ENCODE measurements at regions not wholly inside any gene's neighbourhood (a gene's known extent, or its start where the extent isn't known, plus 50 kb on each side); places are given as distances from the start of the nearest gene placed in this dataset.

DNA sequence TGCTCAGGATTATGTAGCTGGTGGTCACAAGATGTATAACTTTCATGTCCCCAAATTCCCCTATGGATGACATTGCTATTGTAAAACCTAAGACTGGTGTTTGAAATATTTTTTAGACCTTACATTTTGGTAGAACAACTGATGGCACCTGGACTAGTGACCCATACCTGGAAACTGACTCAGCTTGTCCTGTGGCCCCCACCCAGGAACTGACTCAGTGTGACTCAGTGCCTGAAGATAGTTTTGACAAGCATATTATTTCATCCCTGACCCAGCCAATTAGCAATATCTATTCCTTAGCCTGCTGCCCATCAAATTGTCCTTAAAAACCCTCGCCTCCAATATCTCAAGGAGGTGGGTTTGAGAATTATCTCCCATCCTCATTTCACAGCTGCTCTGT, 90.9 kb upstream of the GRIK2 start:
- DNase-seq (ENCODE audit: low read depth, low spot score), result no peak
- Histone ChIP-seq H3K27me3 (ENCODE audit: insufficient read depth, insufficient read length) (no peaks in the 10 kb centered on the region), H3K36me3 (ENCODE audit: insufficient read depth, insufficient read length, low read length) (no peaks in the 10 kb centered on the region), H3K9ac (ENCODE audit: insufficient read length, low read depth) (no peak overlapping the region), H3K9me3 (ENCODE audit: insufficient read depth, low read length) (peaks cover 11% of the 10 kb centered on the region; the same call in 1 of the 2 replicates), H3K4me3 (ENCODE audit: insufficient read length, low read depth) (no peak overlapping the region), H3K4me1 (ENCODE audit: insufficient read depth, insufficient read length) (no peaks in the 10 kb centered on the region)
- TF ChIP-seq YY1 (IDR thresholded peaks at IDR 0.05; ENCODE audit: insufficient read depth, insufficient read length) (no peak), ZNF274 (IDR thresholded peaks at IDR 0.05; ENCODE audit: low read depth, low read length) (no peak)

DNA sequence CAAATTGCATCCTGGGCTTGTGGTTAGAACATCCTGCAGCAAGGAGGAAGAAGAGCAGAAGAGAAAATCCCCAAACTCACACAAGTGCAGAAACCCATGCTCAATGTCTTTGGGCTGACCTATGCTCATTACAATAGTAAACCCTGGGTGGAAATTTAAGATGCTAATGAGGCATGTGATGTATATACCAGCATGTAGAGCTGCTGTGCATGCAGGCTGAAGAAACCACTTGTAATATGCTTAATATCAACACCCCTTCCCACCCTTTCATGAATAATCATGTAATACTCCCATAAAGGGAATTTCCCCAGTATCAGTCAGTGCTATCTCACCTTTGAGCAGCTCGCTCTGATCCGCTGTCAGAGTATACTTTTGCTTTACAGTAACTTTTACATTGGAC, 90.0 kb upstream of the GRIK2 start:
- H3K4me1 ChIP-seq (ENCODE audit: insufficient read depth, insufficient read length), result no peaks in the 10 kb centered on the region
- no peaks in the 10 kb centered on the region for H3K36me3 ChIP-seq (ENCODE audit: insufficient read depth, insufficient read length, low read length)
- DNase-seq (ENCODE audit: low read depth, low spot score), result no peak
- peaks cover 11% of the 10 kb centered on the region; the same call in 1 of the 2 replicates for H3K9me3 ChIP-seq (ENCODE audit: insufficient read depth, low read length)
- no peaks in the 10 kb centered on the region for H3K27me3 ChIP-seq (ENCODE audit: insufficient read depth, insufficient read length)
- no peak for TF ChIP-seq ZNF274 (IDR thresholded peaks at IDR 0.05; ENCODE audit: low read depth, low read length)
- TF ChIP-seq YY1 (IDR thresholded peaks at IDR 0.05; ENCODE audit: insufficient read depth, insufficient read length), result no peak
- no peak for TF ChIP-seq SUZ12 (IDR thresholded peaks at IDR 0.05; ENCODE audit: extremely low read depth, insufficient read depth, insufficient read length)
- no peak overlapping the region for H3K4me3 ChIP-seq (ENCODE audit: insufficient read length, low read depth)
- H3K9ac ChIP-seq (ENCODE audit: insufficient read length, low read depth), result no peak overlapping the region

DNA sequence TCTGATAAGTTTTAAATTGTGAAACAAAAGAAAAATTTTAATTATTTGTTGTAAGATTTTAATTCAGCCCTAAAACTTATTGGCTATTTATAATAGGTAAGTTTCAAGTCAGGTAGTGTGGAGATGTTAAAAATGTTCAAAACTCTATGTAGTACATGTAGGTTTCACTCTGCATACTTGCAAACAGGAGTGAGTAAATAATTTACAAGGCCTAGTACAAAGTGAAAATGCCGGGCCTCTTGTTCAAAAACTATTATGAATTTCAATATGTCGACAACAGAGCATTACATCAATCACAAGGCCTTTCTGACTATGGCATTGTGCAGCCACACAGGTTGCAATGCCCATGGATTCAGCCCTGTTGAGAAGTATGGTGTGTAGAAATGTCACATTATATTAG, 80.9 kb upstream of the GRIK2 start:
- Histone ChIP-seq H3K27me3 (ENCODE audit: insufficient read depth, insufficient read length) (no peaks in the 10 kb centered on the region), H3K4me3 (ENCODE audit: insufficient read length, low read depth) (no peak overlapping the region), H3K36me3 (ENCODE audit: insufficient read depth, insufficient read length, low read length) (no peaks in the 10 kb centered on the region), H3K9ac (ENCODE audit: insufficient read length, low read depth) (no peak overlapping the region), H3K4me1 (ENCODE audit: insufficient read depth, insufficient read length) (no peaks in the 10 kb centered on the region), H3K9me3 (ENCODE audit: insufficient read depth, low read length) (no peaks in the 10 kb centered on the region)
- TF ChIP-seq SUZ12 (IDR thresholded peaks at IDR 0.05; ENCODE audit: extremely low read depth, insufficient read depth, insufficient read length), result no peak
- no peak for TF ChIP-seq ZNF274 (IDR thresholded peaks at IDR 0.05; ENCODE audit: low read depth, low read length)
- TF ChIP-seq YY1 (IDR thresholded peaks at IDR 0.05; ENCODE audit: insufficient read depth, insufficient read length), result no peak
- DNase-seq (ENCODE audit: low read depth, low spot score), result no peak

DNA sequence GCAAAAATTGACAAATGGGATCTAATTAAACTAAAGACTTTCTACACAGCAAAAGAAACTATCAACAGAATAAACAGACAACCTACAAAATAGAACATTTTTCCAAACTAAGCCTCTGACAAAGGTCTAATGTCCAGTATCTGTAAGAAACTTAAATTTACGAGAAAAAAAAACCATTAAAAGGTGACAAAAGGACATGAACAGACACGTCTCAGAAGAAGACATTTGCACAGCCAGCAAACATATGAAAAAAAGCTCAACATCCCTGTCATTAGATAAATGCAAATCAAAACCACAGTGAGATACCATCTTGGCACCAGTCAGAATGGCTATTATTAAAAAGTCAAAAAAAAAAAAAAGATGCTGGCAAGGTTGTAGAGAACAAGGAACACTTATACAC, 70.6 kb upstream of the GRIK2 start:
- no peaks in the 10 kb centered on the region for H3K36me3 ChIP-seq (ENCODE audit: insufficient read depth, insufficient read length, low read length)
- no peaks in the 10 kb centered on the region for H3K27me3 ChIP-seq (ENCODE audit: insufficient read depth, insufficient read length)
- no peaks in the 10 kb centered on the region for H3K9me3 ChIP-seq (ENCODE audit: insufficient read depth, low read length)
- H3K4me1 ChIP-seq (ENCODE audit: insufficient read depth, insufficient read length), result no peaks in the 10 kb centered on the region
- TF ChIP-seq SUZ12 (IDR thresholded peaks at IDR 0.05; ENCODE audit: extremely low read depth, insufficient read depth, insufficient read length) (no peak), ZNF274 (IDR thresholded peaks at IDR 0.05; ENCODE audit: low read depth, low read length) (no peak), YY1 (IDR thresholded peaks at IDR 0.05; ENCODE audit: insufficient read depth, insufficient read length) (no peak)
- DNase-seq (ENCODE audit: low read depth, low spot score), result no peak
- H3K4me3 ChIP-seq (ENCODE audit: insufficient read length, low read depth), result no peak overlapping the region
- H3K9ac ChIP-seq (ENCODE audit: insufficient read length, low read depth), result no peak overlapping the region

DNA sequence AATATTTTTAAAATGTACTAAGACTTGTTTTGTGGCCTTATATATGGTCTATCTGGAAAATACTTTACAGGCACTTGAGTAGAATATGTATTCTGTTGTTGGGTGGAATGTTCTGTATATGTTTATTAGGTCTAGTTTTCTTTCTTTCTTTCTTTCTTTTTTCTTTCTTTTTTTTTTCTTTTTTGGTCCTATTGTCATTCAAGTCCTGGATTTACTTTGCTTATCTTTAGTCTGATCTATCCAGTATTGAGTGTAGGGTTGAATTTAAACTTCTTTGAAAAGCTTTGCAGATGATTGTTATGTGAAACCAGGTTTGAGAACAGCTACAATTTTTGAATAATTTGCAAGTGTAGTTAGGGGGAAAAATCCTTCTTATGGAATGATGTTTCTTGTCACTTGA, 67.1 kb upstream of the GRIK2 start:
- Histone ChIP-seq H3K9ac (ENCODE audit: insufficient read length, low read depth) (no peak overlapping the region), H3K36me3 (ENCODE audit: insufficient read depth, insufficient read length, low read length) (no peaks in the 10 kb centered on the region), H3K9me3 (ENCODE audit: insufficient read depth, low read length) (no peaks in the 10 kb centered on the region), H3K4me3 (ENCODE audit: insufficient read length, low read depth) (no peak overlapping the region), H3K27me3 (ENCODE audit: insufficient read depth, insufficient read length) (no peaks in the 10 kb centered on the region), H3K4me1 (ENCODE audit: insufficient read depth, insufficient read length) (no peaks in the 10 kb centered on the region)
- TF ChIP-seq ZNF274 (IDR thresholded peaks at IDR 0.05; ENCODE audit: low read depth, low read length), result no peak
- no peak for DNase-seq (ENCODE audit: low read depth, low spot score)

DNA sequence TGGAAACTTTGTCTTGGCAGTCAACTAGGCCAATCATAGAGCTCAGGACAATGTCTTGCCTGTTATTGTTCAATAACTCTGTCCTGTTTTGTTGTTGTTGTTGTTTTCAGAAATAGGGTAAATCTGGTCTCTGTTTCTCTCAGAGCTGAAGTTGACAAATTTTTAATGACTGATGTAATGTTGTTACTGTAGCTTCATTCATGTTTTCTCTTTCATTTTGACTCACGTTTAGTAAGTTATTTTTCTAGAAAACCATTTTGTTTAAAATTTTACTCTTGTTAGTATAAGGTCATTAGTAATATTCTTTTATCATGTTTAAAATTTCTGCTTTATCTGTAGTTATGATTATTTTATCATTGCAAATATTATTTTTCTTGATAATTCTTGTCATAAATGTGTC, 51.6 kb upstream of the GRIK2 start:
- H3K4me3 ChIP-seq (ENCODE audit: insufficient read length, low read depth), result no peak overlapping the region
- H3K27me3 ChIP-seq (ENCODE audit: insufficient read depth, insufficient read length), result no peaks in the 10 kb centered on the region
- no peak for DNase-seq (ENCODE audit: low read depth, low spot score)
- H3K9me3 ChIP-seq (ENCODE audit: insufficient read depth, low read length), result no peaks in the 10 kb centered on the region
- TF ChIP-seq ZNF274 (IDR thresholded peaks at IDR 0.05; ENCODE audit: low read depth, low read length) (no peak), SUZ12 (IDR thresholded peaks at IDR 0.05; ENCODE audit: extremely low read depth, insufficient read depth, insufficient read length) (no peak), YY1 (IDR thresholded peaks at IDR 0.05; ENCODE audit: insufficient read depth, insufficient read length) (no peak)
- no peaks in the 10 kb centered on the region for H3K36me3 ChIP-seq (ENCODE audit: insufficient read depth, insufficient read length, low read length)
- no peaks in the 10 kb centered on the region for H3K4me1 ChIP-seq (ENCODE audit: insufficient read depth, insufficient read length)
- no peak overlapping the region for H3K9ac ChIP-seq (ENCODE audit: insufficient read length, low read depth)

All from NT2/D1 (cell line).